ENCODE measurements at regions not wholly inside any gene's neighbourhood (a gene's known extent, or its start where the extent isn't known, plus 50 kb on each side); places are given as distances from the start of the nearest gene placed in this dataset.

- TF ChIP-seq CTCF (IDR thresholded peaks at IDR 0.05) (no peak), ZFX (IDR thresholded peaks at IDR 0.05; ENCODE audit: borderline replicate concordance) (no peak)
These were observed 222.4 kb upstream of the B3GALT2 start for GRCh38 chr1:193408782-193409293.

Measured in 22Rv1 (cell line).